Caco-2 (cell line): ENCODE measurements at regions not wholly inside any gene's neighbourhood (a gene's known extent, or its start where the extent isn't known, plus 50 kb on each side); places are given as distances from the start of the nearest gene placed in this dataset.
"Not testable (repeated sequence)": the region's sequence is repeated elsewhere in the genome, so short reads cannot be mapped to it uniquely, and the experiment has no call there.

Experiments
- BruUV-seq: library from RNA; stranded (reverse); fragments of 400-500 nt; replicated peaks from 2 replicates; lab custom pipeline; 2021; lab: Mats Ljungman, UMichigan
- CTCF ChIA-PET: fragments of 300-600 bp; sonication (Branson Sonifier 250); formaldehyde crosslinking; loops from one replicate; lab custom pipeline; 2022; ENCODE audit warnings: antibody characterized with exemption; lab: Charles Lee
- POLR2A ChIA-PET: fragments of 300-600 bp; sonication (Branson Sonifier 250); formaldehyde crosslinking; loops from one replicate; lab custom pipeline; 2022; ENCODE audit warnings: antibody characterized with exemption; lab: Charles Lee
- DNase-seq, 2 experiments: peaks; one replicate each; pipeline versions ENCODE4 v3.0.0 to v3.0.0-alpha.2; 2020 to 2022
- H3K27me3 ChIP-seq: replicated peaks from 2 replicates; pipeline ENCODE4 v1.6.0; 2011; ENCODE audit warnings: low read length; ENCODE audit not compliant: control insufficient read depth, insufficient read depth
- H3K36me3 ChIP-seq: 2 replicates; pipeline ENCODE4 v1.5.1; 2011; ENCODE audit warnings: low read length; ENCODE audit not compliant: control insufficient read depth, insufficient read depth
- H3K4me1 ChIP-seq: fragments of 250-450 bp; sonication (Bioruptor Pico); 2 replicates; pipeline ENCODE4 v1.5.1; 2020; ENCODE audit warnings: mild to moderate bottlenecking
- H3K4me3 ChIP-seq: 2 replicates; pipeline ENCODE4 v1.5.1; 2011; ENCODE audit warnings: low read depth, mild to moderate bottlenecking, control low read depth, low read length
- H3K9me3 ChIP-seq: fragments of 250-450 bp; sonication (Bioruptor Pico); 2 replicates; pipeline ENCODE4 v1.5.1; 2020; ENCODE audit warnings: mild to moderate bottlenecking, moderate library complexity
- H3K27ac Mint-ChIP-seq: one replicate; pipeline ENCODE4 v1.8.0; 2022; ENCODE audit warnings: mixed read lengths; ENCODE audit not compliant: unreplicated experiment
- H3K27me3 Mint-ChIP-seq: one replicate; pipeline ENCODE4 v1.8.0; 2022; ENCODE audit warnings: mixed read lengths; ENCODE audit not compliant: insufficient read depth, unreplicated experiment
- H3K36me3 Mint-ChIP-seq: one replicate; pipeline ENCODE4 v1.8.0; 2022; ENCODE audit warnings: mild to moderate bottlenecking, mixed read lengths; ENCODE audit not compliant: insufficient read depth, unreplicated experiment
- H3K4me1 Mint-ChIP-seq: one replicate; pipeline ENCODE4 v1.8.0; 2022; ENCODE audit warnings: low read depth, mixed read lengths; ENCODE audit not compliant: unreplicated experiment
- H3K4me3 Mint-ChIP-seq: one replicate; pipeline ENCODE4 v1.8.0; 2022; ENCODE audit warnings: mild to moderate bottlenecking, moderate library complexity, mixed read lengths; ENCODE audit not compliant: unreplicated experiment
- H3K9me3 Mint-ChIP-seq: one replicate; pipeline ENCODE4 v1.8.0; 2022; ENCODE audit warnings: mixed read lengths; ENCODE audit not compliant: unreplicated experiment
- intact Hi-C: fragments of 100-400 bp; cut with micrococcal nuclease; formaldehyde crosslinking; loops from one replicate; pipeline ENCODE4 v1.10.0; 2022; ENCODE audit not compliant: unreplicated experiment
- TF ChIP-seq, protein P1 (sequence below), 2 experiments: fragments of 200-600 bp in 1 of 2; IDR thresholded peaks; 1 replicate in 1 of 2; 2 replicates in 1 of 2; pipeline versions ENCODE4 v1.5.1 to v1.8.0; 2011 to 2022; ENCODE audit warnings: antibody characterized with exemption in 1 of 2, control low read depth in 1 of 2, inconsistent platforms in 1 of 2, low read depth in 1 of 2, low read length in 1 of 2, mild to moderate bottlenecking in 1 of 2, moderate library complexity in 1 of 2; ENCODE audit not compliant: insufficient read depth in 1 of 2, severe bottlenecking in 1 of 2, unreplicated experiment in 1 of 2

DNA sequence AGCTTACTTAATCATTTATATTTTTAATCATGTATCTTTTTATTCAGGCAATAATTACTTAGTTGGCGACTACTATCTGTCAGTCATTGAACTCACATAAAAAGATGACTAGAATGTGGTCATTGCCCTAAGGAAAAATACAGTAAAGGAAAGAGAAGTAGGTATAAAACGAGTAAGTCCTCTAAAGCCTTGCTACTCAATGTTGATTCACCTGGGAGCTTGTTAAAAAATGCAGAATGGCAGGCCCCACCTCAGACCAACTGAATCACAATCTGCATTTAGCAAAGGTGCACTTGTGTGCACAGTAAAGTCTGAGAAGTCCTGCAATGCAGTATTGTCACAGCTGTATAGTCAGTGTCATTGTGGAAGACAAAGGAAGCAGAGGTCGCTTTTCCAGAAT, 592.4 kb downstream of the CSNK1G3 start:
- no peak overlapping the region for H3K4me3 ChIP-seq
- Mint-ChIP-seq H3K9me3 (no peaks in the 10 kb centered on the region), H3K27ac (no peak overlapping the region), H3K27me3 (no peaks in the 10 kb centered on the region), H3K4me1 (no peaks in the 10 kb centered on the region), H3K4me3 (no peak overlapping the region), H3K36me3 (no peaks in the 10 kb centered on the region)
- TF ChIP-seq, protein P1, sequence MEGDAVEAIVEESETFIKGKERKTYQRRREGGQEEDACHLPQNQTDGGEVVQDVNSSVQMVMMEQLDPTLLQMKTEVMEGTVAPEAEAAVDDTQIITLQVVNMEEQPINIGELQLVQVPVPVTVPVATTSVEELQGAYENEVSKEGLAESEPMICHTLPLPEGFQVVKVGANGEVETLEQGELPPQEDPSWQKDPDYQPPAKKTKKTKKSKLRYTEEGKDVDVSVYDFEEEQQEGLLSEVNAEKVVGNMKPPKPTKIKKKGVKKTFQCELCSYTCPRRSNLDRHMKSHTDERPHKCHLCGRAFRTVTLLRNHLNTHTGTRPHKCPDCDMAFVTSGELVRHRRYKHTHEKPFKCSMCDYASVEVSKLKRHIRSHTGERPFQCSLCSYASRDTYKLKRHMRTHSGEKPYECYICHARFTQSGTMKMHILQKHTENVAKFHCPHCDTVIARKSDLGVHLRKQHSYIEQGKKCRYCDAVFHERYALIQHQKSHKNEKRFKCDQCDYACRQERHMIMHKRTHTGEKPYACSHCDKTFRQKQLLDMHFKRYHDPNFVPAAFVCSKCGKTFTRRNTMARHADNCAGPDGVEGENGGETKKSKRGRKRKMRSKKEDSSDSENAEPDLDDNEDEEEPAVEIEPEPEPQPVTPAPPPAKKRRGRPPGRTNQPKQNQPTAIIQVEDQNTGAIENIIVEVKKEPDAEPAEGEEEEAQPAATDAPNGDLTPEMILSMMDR (IDR thresholded peaks at IDR 0.05; ENCODE audit: insufficient read depth in 1 of 2, low read depth in 1 of 2, low read length in 1 of 2, severe bottlenecking in 1 of 2, unreplicated experiment in 1 of 2), result no peak
- no TSS peak for BruUV-seq
- ChIA-PET POLR2A (no interaction called here), CTCF (no interaction called here)
- H3K9me3 ChIP-seq, result no peaks in the 10 kb centered on the region
- no peaks in the 10 kb centered on the region for H3K36me3 ChIP-seq
- DNase-seq, result no peak
- no peaks in the 10 kb centered on the region for H3K27me3 ChIP-seq
- H3K4me1 ChIP-seq, result peaks cover 4% of the 10 kb centered on the region; the same call in 1 of the 2 replicates
- intact Hi-C loops, result no loop called here

- H3K4me1 ChIP-seq, result peaks cover 4% of the 10 kb centered on the region; the same call in 1 of the 2 replicates
- Mint-ChIP-seq H3K36me3 (no peaks in the 10 kb centered on the region), H3K4me3 (no peak overlapping the region), H3K4me1 (no peaks in the 10 kb centered on the region), H3K27ac (no peak overlapping the region), H3K27me3 (no peaks in the 10 kb centered on the region), H3K9me3 (no peaks in the 10 kb centered on the region)
- DNase-seq, result no peak
- H3K4me3 ChIP-seq, result no peak overlapping the region
- TF ChIP-seq, protein P1 (IDR thresholded peaks at IDR 0.05; ENCODE audit: insufficient read depth in 1 of 2, low read depth in 1 of 2, low read length in 1 of 2, severe bottlenecking in 1 of 2, unreplicated experiment in 1 of 2), result no peak
- no peaks in the 10 kb centered on the region for H3K9me3 ChIP-seq
- H3K36me3 ChIP-seq, result no peaks in the 10 kb centered on the region
- intact Hi-C loops, result no loop called here
- no TSS peak for BruUV-seq
- POLR2A ChIA-PET, result no interaction called here
- CTCF ChIA-PET, result no interaction called here
- H3K27me3 ChIP-seq, result no peaks in the 10 kb centered on the region
Measured at GRCh38 chr5:124103671-124104070, 591.7 kb downstream of the CSNK1G3 start.

DNA sequence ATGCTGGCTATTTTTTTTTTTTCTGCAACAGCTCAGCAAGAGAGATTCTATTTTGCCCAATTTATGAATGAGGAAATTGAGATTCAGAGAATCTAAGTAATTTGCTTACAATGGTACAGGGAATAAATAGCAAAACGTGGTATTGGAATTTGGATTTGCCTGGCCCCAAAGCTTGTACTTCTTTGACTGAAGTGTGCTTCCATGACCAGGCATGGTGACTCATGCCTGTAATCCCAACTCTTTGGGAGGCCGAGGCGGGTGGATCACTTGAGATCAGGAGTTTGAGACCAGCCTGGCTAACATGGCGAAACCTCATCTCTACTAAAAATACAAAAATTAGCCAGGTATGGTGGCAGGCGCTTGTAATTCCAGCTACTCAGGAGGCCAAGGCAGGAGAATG, 591.1 kb downstream of the CSNK1G3 start:
- DNase-seq, H3K4me3 ChIP-seq, BruUV-seq, H3K27me3 Mint-ChIP-seq, H3K27ac Mint-ChIP-seq, POLR2A ChIA-PET, H3K4me1 Mint-ChIP-seq, H3K4me3 Mint-ChIP-seq, CTCF ChIA-PET, H3K27me3 ChIP-seq, H3K9me3 ChIP-seq, intact Hi-C loops, H3K9me3 Mint-ChIP-seq, H3K36me3 ChIP-seq, H3K4me1 ChIP-seq, H3K36me3 Mint-ChIP-seq: not testable (repeated sequence)

DNA sequence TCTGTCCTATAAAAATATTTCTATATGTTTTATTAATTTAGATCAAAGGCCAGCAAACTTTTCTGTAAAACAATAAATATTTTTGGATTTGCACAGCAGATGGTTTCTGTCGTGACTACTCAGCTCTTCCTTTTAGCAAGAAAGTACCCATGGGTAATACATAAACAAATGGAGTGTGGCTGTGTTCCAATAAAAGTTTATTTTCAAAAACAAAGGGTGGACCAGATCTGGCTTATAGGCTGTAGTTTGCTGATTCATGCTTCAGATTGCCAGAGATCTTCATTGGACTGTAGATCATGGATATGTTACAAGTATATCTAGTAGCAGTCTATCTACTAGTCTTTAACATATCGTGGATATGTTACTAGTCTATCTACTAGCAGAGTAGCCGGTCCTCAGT, 590.5 kb downstream of the CSNK1G3 start:
- Mint-ChIP-seq H3K9me3 (no peaks in the 10 kb centered on the region), H3K36me3 (no peaks in the 10 kb centered on the region), H3K4me3 (no peak overlapping the region), H3K27me3 (no peaks in the 10 kb centered on the region), H3K4me1 (no peaks in the 10 kb centered on the region), H3K27ac (no peak overlapping the region)
- no peaks in the 10 kb centered on the region for H3K36me3 ChIP-seq
- intact Hi-C loops, result no loop called here
- no peak for DNase-seq
- CTCF ChIA-PET, result no interaction called here
- POLR2A ChIA-PET, result no interaction called here
- TF ChIP-seq, protein P1 (IDR thresholded peaks at IDR 0.05; ENCODE audit: insufficient read depth in 1 of 2, low read depth in 1 of 2, low read length in 1 of 2, severe bottlenecking in 1 of 2, unreplicated experiment in 1 of 2), result no peak
- H3K9me3 ChIP-seq, result no peaks in the 10 kb centered on the region
- no TSS peak for BruUV-seq
- no peak overlapping the region for H3K4me3 ChIP-seq
- H3K4me1 ChIP-seq, result peaks cover 4% of the 10 kb centered on the region; the same call in 1 of the 2 replicates
- H3K27me3 ChIP-seq, result no peaks in the 10 kb centered on the region
